ENCODE measurements at regions not wholly inside any gene's neighbourhood (a gene's known extent, or its start where the extent isn't known, plus 50 kb on each side); places are given as distances from the start of the nearest gene placed in this dataset.

- no peaks in the 10 kb centered on the region for H3K36me3 ChIP-seq (ENCODE audit: insufficient read depth, low read length)
- no peaks in the 10 kb centered on the region for H3K27me3 ChIP-seq (ENCODE audit: low read length)
- H3K9me3 ChIP-seq (ENCODE audit: low read length), result peaks cover 31% of the 10 kb centered on the region
- no peaks in the 10 kb centered on the region for H4K20me1 ChIP-seq (ENCODE audit: insufficient read depth, low read depth, low read length)
- no peak overlapping the region for H2AFZ ChIP-seq (ENCODE audit: low read length)
- H3K4me1 ChIP-seq (ENCODE audit: low read length), result no peaks in the 10 kb centered on the region
- H3K4me2 ChIP-seq (ENCODE audit: low read depth, low read length, poor library complexity, severe bottlenecking), result no peak overlapping the region
- no peaks in the 10 kb centered on the region for H3K79me2 ChIP-seq (ENCODE audit: low read length)
- H3K9ac ChIP-seq (ENCODE audit: low read length), result no peak overlapping the region
- H3K9me2 ChIP-seq (replicated peaks; ENCODE audit: insufficient read depth, low read length), result no peaks in the 10 kb centered on the region
- no peak overlapping the region for H3K27ac ChIP-seq (ENCODE audit: low read length)
- H3K4me3 ChIP-seq (ENCODE audit: low read length), result no peak overlapping the region
- no peak for DNase-seq
Measured at GRCh38 chr12:84072961-84073360, 839.6 kb downstream of the SLC6A15 start.

- H3K9me3 ChIP-seq (ENCODE audit: low read length), result peaks cover 24% of the 10 kb centered on the region
- no peaks in the 10 kb centered on the region for H4K20me1 ChIP-seq (ENCODE audit: insufficient read depth, low read depth, low read length)
- no peaks in the 10 kb centered on the region for H3K4me1 ChIP-seq (ENCODE audit: low read length)
- H3K4me2 ChIP-seq (ENCODE audit: low read depth, low read length, poor library complexity, severe bottlenecking), result no peak overlapping the region
- H3K36me3 ChIP-seq (ENCODE audit: insufficient read depth, low read length), result no peaks in the 10 kb centered on the region
- H3K27ac ChIP-seq (ENCODE audit: low read length), result no peak overlapping the region
- H3K27me3 ChIP-seq (ENCODE audit: low read length), result no peaks in the 10 kb centered on the region
- no peaks in the 10 kb centered on the region for H3K79me2 ChIP-seq (ENCODE audit: low read length)
- no peak for DNase-seq
- H3K4me3 ChIP-seq (ENCODE audit: low read length), result no peak overlapping the region
- no peak overlapping the region for H2AFZ ChIP-seq (ENCODE audit: low read length)
- no peaks in the 10 kb centered on the region for H3K9me2 ChIP-seq (replicated peaks; ENCODE audit: insufficient read depth, low read length)
- no peak overlapping the region for H3K9ac ChIP-seq (ENCODE audit: low read length)
Measured at GRCh38 chr12:84070292-84070691, 842.3 kb downstream of the SLC6A15 start.

GRCh38 chr12:84069699-84070098 lies 842.9 kb downstream of the SLC6A15 start:
- H4K20me1 ChIP-seq (ENCODE audit: insufficient read depth, low read depth, low read length), result no peaks in the 10 kb centered on the region
- H3K4me2 ChIP-seq (ENCODE audit: low read depth, low read length, poor library complexity, severe bottlenecking), result no peak overlapping the region
- H3K9me2 ChIP-seq (replicated peaks; ENCODE audit: insufficient read depth, low read length), result no peaks in the 10 kb centered on the region
- no peak overlapping the region for H2AFZ ChIP-seq (ENCODE audit: low read length)
- no peak overlapping the region for H3K4me3 ChIP-seq (ENCODE audit: low read length)
- H3K27ac ChIP-seq (ENCODE audit: low read length), result no peak overlapping the region
- H3K4me1 ChIP-seq (ENCODE audit: low read length), result no peaks in the 10 kb centered on the region
- H3K27me3 ChIP-seq (ENCODE audit: low read length), result no peaks in the 10 kb centered on the region
- H3K79me2 ChIP-seq (ENCODE audit: low read length), result no peaks in the 10 kb centered on the region
- no peak for DNase-seq
- H3K36me3 ChIP-seq (ENCODE audit: insufficient read depth, low read length), result no peaks in the 10 kb centered on the region
- no peak overlapping the region for H3K9ac ChIP-seq (ENCODE audit: low read length)
- H3K9me3 ChIP-seq (ENCODE audit: low read length), result peaks cover 28% of the 10 kb centered on the region

- H3K4me3 ChIP-seq (ENCODE audit: low read length), result no peak overlapping the region
- peaks cover 31% of the 10 kb centered on the region for H3K9me3 ChIP-seq (ENCODE audit: low read length)
- H3K36me3 ChIP-seq (ENCODE audit: insufficient read depth, low read length), result no peaks in the 10 kb centered on the region
- H4K20me1 ChIP-seq (ENCODE audit: insufficient read depth, low read depth, low read length), result no peaks in the 10 kb centered on the region
- H2AFZ ChIP-seq (ENCODE audit: low read length), result no peak overlapping the region
- no peak overlapping the region for H3K9ac ChIP-seq (ENCODE audit: low read length)
- no peaks in the 10 kb centered on the region for H3K9me2 ChIP-seq (replicated peaks; ENCODE audit: insufficient read depth, low read length)
- no peak overlapping the region for H3K27ac ChIP-seq (ENCODE audit: low read length)
- no peak overlapping the region for H3K4me2 ChIP-seq (ENCODE audit: low read depth, low read length, poor library complexity, severe bottlenecking)
- H3K4me1 ChIP-seq (ENCODE audit: low read length), result no peaks in the 10 kb centered on the region
- no peaks in the 10 kb centered on the region for H3K27me3 ChIP-seq (ENCODE audit: low read length)
- no peaks in the 10 kb centered on the region for H3K79me2 ChIP-seq (ENCODE audit: low read length)
- no peak for DNase-seq
Measured at GRCh38 chr12:84069198-84069597, 843.4 kb downstream of the SLC6A15 start.

GRCh38 chr12:84058136-84058535 lies 854.5 kb downstream of the SLC6A15 start:
- DNase-seq, result no peak
- H3K36me3 ChIP-seq (ENCODE audit: insufficient read depth, low read length), result no peaks in the 10 kb centered on the region
- H3K4me2 ChIP-seq (ENCODE audit: low read depth, low read length, poor library complexity, severe bottlenecking), result no peak overlapping the region
- no peaks in the 10 kb centered on the region for H3K79me2 ChIP-seq (ENCODE audit: low read length)
- peaks cover 29% of the 10 kb centered on the region for H3K9me3 ChIP-seq (ENCODE audit: low read length)
- no peak overlapping the region for H2AFZ ChIP-seq (ENCODE audit: low read length)
- no peaks in the 10 kb centered on the region for H3K4me1 ChIP-seq (ENCODE audit: low read length)
- H3K9ac ChIP-seq (ENCODE audit: low read length), result no peak overlapping the region
- no peaks in the 10 kb centered on the region for H4K20me1 ChIP-seq (ENCODE audit: insufficient read depth, low read depth, low read length)
- H3K4me3 ChIP-seq (ENCODE audit: low read length), result no peak overlapping the region
- no peaks in the 10 kb centered on the region for H3K9me2 ChIP-seq (replicated peaks; ENCODE audit: insufficient read depth, low read length)
- no peak overlapping the region for H3K27ac ChIP-seq (ENCODE audit: low read length)
- H3K27me3 ChIP-seq (ENCODE audit: low read length), result no peaks in the 10 kb centered on the region

- no peak overlapping the region for H3K27ac ChIP-seq (ENCODE audit: low read length)
- H3K36me3 ChIP-seq (ENCODE audit: insufficient read depth, low read length), result no peaks in the 10 kb centered on the region
- no peak overlapping the region for H3K4me2 ChIP-seq (ENCODE audit: low read depth, low read length, poor library complexity, severe bottlenecking)
- H3K9me2 ChIP-seq (replicated peaks; ENCODE audit: insufficient read depth, low read length), result no peaks in the 10 kb centered on the region
- no peak for DNase-seq
- no peak overlapping the region for H3K4me3 ChIP-seq (ENCODE audit: low read length)
- peaks cover 26% of the 10 kb centered on the region; the same call in 1 of the 2 replicates for H3K9me3 ChIP-seq (ENCODE audit: low read length)
- no peak overlapping the region for H2AFZ ChIP-seq (ENCODE audit: low read length)
- no peaks in the 10 kb centered on the region for H4K20me1 ChIP-seq (ENCODE audit: insufficient read depth, low read depth, low read length)
- H3K79me2 ChIP-seq (ENCODE audit: low read length), result no peaks in the 10 kb centered on the region
- no peaks in the 10 kb centered on the region for H3K4me1 ChIP-seq (ENCODE audit: low read length)
- H3K9ac ChIP-seq (ENCODE audit: low read length), result no peak overlapping the region
- H3K27me3 ChIP-seq (ENCODE audit: low read length), result no peaks in the 10 kb centered on the region
Measured at GRCh38 chr12:84054811-84055210, 857.8 kb downstream of the SLC6A15 start.

- H3K9me2 ChIP-seq (replicated peaks; ENCODE audit: insufficient read depth, low read length), result no peaks in the 10 kb centered on the region
- H3K4me1 ChIP-seq (ENCODE audit: low read length), result no peaks in the 10 kb centered on the region
- no peak for DNase-seq
- H4K20me1 ChIP-seq (ENCODE audit: insufficient read depth, low read depth, low read length), result no peaks in the 10 kb centered on the region
- H3K79me2 ChIP-seq (ENCODE audit: low read length), result no peaks in the 10 kb centered on the region
- no peaks in the 10 kb centered on the region for H3K36me3 ChIP-seq (ENCODE audit: insufficient read depth, low read length)
- no peaks in the 10 kb centered on the region for H3K27me3 ChIP-seq (ENCODE audit: low read length)
- no peak overlapping the region for H2AFZ ChIP-seq (ENCODE audit: low read length)
- H3K4me3 ChIP-seq (ENCODE audit: low read length), result no peak overlapping the region
- H3K9ac ChIP-seq (ENCODE audit: low read length), result no peak overlapping the region
- no peak overlapping the region for H3K27ac ChIP-seq (ENCODE audit: low read length)
- H3K4me2 ChIP-seq (ENCODE audit: low read depth, low read length, poor library complexity, severe bottlenecking), result no peak overlapping the region
- peaks cover 21% of the 10 kb centered on the region for H3K9me3 ChIP-seq (ENCODE audit: low read length)
Measured at GRCh38 chr12:84047881-84048280, 864.7 kb downstream of the SLC6A15 start.

GRCh38 chr12:84046859-84047258 lies 865.7 kb downstream of the SLC6A15 start:
- Histone ChIP-seq H3K9me2 (replicated peaks; ENCODE audit: insufficient read depth, low read length) (no peaks in the 10 kb centered on the region), H3K4me1 (ENCODE audit: low read length) (no peaks in the 10 kb centered on the region), H3K4me2 (ENCODE audit: low read depth, low read length, poor library complexity, severe bottlenecking) (no peak overlapping the region), H2AFZ (ENCODE audit: low read length) (no peak overlapping the region), H3K27ac (ENCODE audit: low read length) (no peak overlapping the region), H3K36me3 (ENCODE audit: insufficient read depth, low read length) (no peaks in the 10 kb centered on the region), H3K4me3 (ENCODE audit: low read length) (no peak overlapping the region), H3K27me3 (ENCODE audit: low read length) (no peaks in the 10 kb centered on the region), H3K9me3 (ENCODE audit: low read length) (peaks cover 21% of the 10 kb centered on the region), H3K79me2 (ENCODE audit: low read length) (no peaks in the 10 kb centered on the region), H3K9ac (ENCODE audit: low read length) (no peak overlapping the region), H4K20me1 (ENCODE audit: insufficient read depth, low read depth, low read length) (no peaks in the 10 kb centered on the region)
- no peak for DNase-seq

- no peak overlapping the region for H3K9ac ChIP-seq (ENCODE audit: low read length)
- H3K36me3 ChIP-seq (ENCODE audit: insufficient read depth, low read length), result no peaks in the 10 kb centered on the region
- no peak overlapping the region for H3K4me3 ChIP-seq (ENCODE audit: low read length)
- H2AFZ ChIP-seq (ENCODE audit: low read length), result no peak overlapping the region
- H3K27me3 ChIP-seq (ENCODE audit: low read length), result no peaks in the 10 kb centered on the region
- DNase-seq, result no peak
- H3K9me3 ChIP-seq (ENCODE audit: low read length), result peaks cover 13% of the 10 kb centered on the region
- no peaks in the 10 kb centered on the region for H4K20me1 ChIP-seq (ENCODE audit: insufficient read depth, low read depth, low read length)
- no peak overlapping the region for H3K27ac ChIP-seq (ENCODE audit: low read length)
- no peaks in the 10 kb centered on the region for H3K4me1 ChIP-seq (ENCODE audit: low read length)
- H3K79me2 ChIP-seq (ENCODE audit: low read length), result no peaks in the 10 kb centered on the region
- H3K9me2 ChIP-seq (replicated peaks; ENCODE audit: insufficient read depth, low read length), result no peaks in the 10 kb centered on the region
- H3K4me2 ChIP-seq (ENCODE audit: low read depth, low read length, poor library complexity, severe bottlenecking), result no peak overlapping the region
Measured at GRCh38 chr12:84043355-84043754, 869.2 kb downstream of the SLC6A15 start.
